ENCODE measurements at regions not wholly inside any gene's neighbourhood (a gene's known extent, or its start where the extent isn't known, plus 50 kb on each side); places are given as distances from the start of the nearest gene placed in this dataset.
"Not testable (repeated sequence)": the region's sequence is repeated elsewhere in the genome, so short reads cannot be mapped to it uniquely, and the experiment has no call there.

DNA sequence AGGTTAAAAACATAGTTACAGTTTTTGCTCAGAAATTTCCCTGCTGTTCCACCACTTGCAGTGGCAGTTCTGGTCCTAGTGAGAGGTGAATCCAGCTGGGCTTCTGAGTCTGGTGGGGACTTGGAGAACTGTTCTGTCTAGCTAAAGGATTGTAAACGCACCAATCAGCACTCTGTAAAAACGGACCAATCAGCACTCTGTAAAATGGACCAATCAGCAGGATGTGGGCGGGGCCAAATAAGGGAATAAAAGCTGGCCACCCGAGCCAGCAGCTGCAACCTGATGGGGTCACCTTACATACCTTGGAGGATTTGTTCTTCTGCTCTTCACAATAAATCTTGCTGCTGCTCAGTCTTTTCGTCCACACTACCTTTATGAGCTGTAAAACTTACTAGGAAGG lies 67.2 kb upstream of the ANKRD17 start:
- H3K9me3 ChIP-seq (replicated peaks; ENCODE audit: control insufficient read depth, insufficient read depth, low read length); ATAC-seq; H3K4me2 ChIP-seq (ENCODE audit: control insufficient read depth, insufficient read depth); RAD21 ChIA-PET (ENCODE audit: unreplicated experiment); H3K27ac ChIP-seq (ENCODE audit: control insufficient read depth, insufficient read depth); BruUV-seq (replicated peaks); H2AFZ ChIP-seq (ENCODE audit: control insufficient read depth, low read depth, low read length); H3K9ac ChIP-seq (ENCODE audit: control insufficient read depth, insufficient read depth, low read length); intact Hi-C loops (cut with micrococcal nuclease; ENCODE audit: unreplicated experiment); in situ Hi-C loops (cut with MboI); POLR2A ChIA-PET; H3K4me3 ChIP-seq; H3K36me3 ChIP-seq (ENCODE audit: control insufficient read depth in 2 of 2, insufficient read depth in 2 of 2, low read length in 1 of 2); H3K79me2 ChIP-seq (ENCODE audit: control insufficient read depth, insufficient read depth, low read length); FAIRE-seq; H3K27me3 ChIP-seq (replicated peaks in 1 of 2; ENCODE audit: control insufficient read depth in 2 of 2, insufficient read depth in 2 of 2, low read length in 1 of 2); H3K4me1 ChIP-seq (ENCODE audit: control insufficient read depth, insufficient read depth, low read length); DNase-seq (ENCODE audit: low read depth, low spot score); H4K20me1 ChIP-seq (ENCODE audit: control insufficient read depth, insufficient read depth): not testable (repeated sequence)
- peak; percentile 83 for TF ChIP-seq NFYB (IDR thresholded peaks at IDR 0.05; ENCODE audit: insufficient read depth, low read depth, low read length)
- WGBS (ENCODE audit: insufficient coverage, insufficient replicate concordance, low lambda C conversion rate, missing lambda C conversion rate) = 41% methylated on average over 5 of the region's 5 CpGs
- ChIA-PET CTCF (interaction anchor here (0.7 to 1.1 kb wide), 2 partner anchors 16 to 121 kb away, joined by 3 to 6 read pairs; no protein-coding TSS in a partner anchor), SMC1A (ENCODE audit: uncharacterized antibody, unreplicated experiment) (interaction anchor here (1.1 kb wide), 1 partner anchor 327 kb away, joined by 3 read pairs; no protein-coding TSS in a partner anchor)

- CTCF ChIA-PET = interaction anchor here (1.0 kb wide), 1 partner anchor 129 kb away, joined by 3 read pairs; no protein-coding TSS in a partner anchor
- no peak for ATAC-seq
- H2AFZ ChIP-seq (ENCODE audit: control insufficient read depth, low read depth, low read length) = no peak overlapping the region
- H3K36me3 ChIP-seq (ENCODE audit: control insufficient read depth in 2 of 2, insufficient read depth in 2 of 2, low read length in 1 of 2) = no peaks in the 10 kb centered on the region
- POLR2A ChIA-PET = no interaction called here
- H3K4me3 ChIP-seq = no peak overlapping the region
- H3K9me3 ChIP-seq (replicated peaks; ENCODE audit: control insufficient read depth, insufficient read depth, low read length) = no peaks in the 10 kb centered on the region; the same call in 2 of the 3 replicates
- in situ Hi-C loops (cut with MboI) (loop anchor here (10.0 kb wide), 1 partner anchor 338 kb away; no protein-coding TSS in a partner anchor), intact Hi-C loops (cut with micrococcal nuclease; ENCODE audit: unreplicated experiment) (loop anchor here (10.0 kb wide), 2 partner anchors 258 to 818 kb away; no protein-coding TSS in a partner anchor)
- SMC1A ChIA-PET (ENCODE audit: uncharacterized antibody, unreplicated experiment) = no interaction called here
- H4K20me1 ChIP-seq (ENCODE audit: control insufficient read depth, insufficient read depth) = no peaks in the 10 kb centered on the region
- H3K9ac ChIP-seq (ENCODE audit: control insufficient read depth, insufficient read depth, low read length) = no peak overlapping the region
- no TSS peak for BruUV-seq (replicated peaks)
- no peak overlapping the region for H3K4me2 ChIP-seq (ENCODE audit: control insufficient read depth, insufficient read depth)
- no peaks in the 10 kb centered on the region for H3K4me1 ChIP-seq (ENCODE audit: control insufficient read depth, insufficient read depth, low read length)
- H3K79me2 ChIP-seq (ENCODE audit: control insufficient read depth, insufficient read depth, low read length) = no peaks in the 10 kb centered on the region
- H3K27me3 ChIP-seq (replicated peaks in 1 of 2; ENCODE audit: control insufficient read depth in 2 of 2, insufficient read depth in 2 of 2, low read length in 1 of 2) = no peaks in the 10 kb centered on the region
- H3K27ac ChIP-seq (ENCODE audit: control insufficient read depth, insufficient read depth) = no peak overlapping the region
- 32% methylated on average over 1 of the region's 1 CpG for WGBS (ENCODE audit: insufficient coverage, insufficient replicate concordance, low lambda C conversion rate, missing lambda C conversion rate)
- DNase-seq (ENCODE audit: low read depth, low spot score) = no peak
- RAD21 ChIA-PET (ENCODE audit: unreplicated experiment) = no interaction called here
- FAIRE-seq = no peak
- TF ChIP-seq RELA (IDR thresholded peaks at IDR 0.05; ENCODE audit: borderline replicate concordance, partially characterized antibody) = no peak
- no peak for TF ChIP-seq SREBF2 (IDR thresholded peaks at IDR 0.05; ENCODE audit: low read length)
- TF ChIP-seq PBX3 (IDR thresholded peaks at IDR 0.05; ENCODE audit: insufficient replicate concordance, low read depth, low read length) = no peak
- TF ChIP-seq IKZF2 (IDR thresholded peaks at IDR 0.05) = no peak
- TF ChIP-seq FOXM1 (IDR thresholded peaks at IDR 0.05; ENCODE audit: low read depth, low read length) = no peak
- no peak for TF ChIP-seq ZNF274 (IDR thresholded peaks at IDR 0.05; ENCODE audit: insufficient read depth, insufficient read length)
- TF ChIP-seq SPI1 (IDR thresholded peaks at IDR 0.05; ENCODE audit: borderline replicate concordance, insufficient read depth, low read depth, low read length) = no peak
- TF ChIP-seq, protein P1, sequence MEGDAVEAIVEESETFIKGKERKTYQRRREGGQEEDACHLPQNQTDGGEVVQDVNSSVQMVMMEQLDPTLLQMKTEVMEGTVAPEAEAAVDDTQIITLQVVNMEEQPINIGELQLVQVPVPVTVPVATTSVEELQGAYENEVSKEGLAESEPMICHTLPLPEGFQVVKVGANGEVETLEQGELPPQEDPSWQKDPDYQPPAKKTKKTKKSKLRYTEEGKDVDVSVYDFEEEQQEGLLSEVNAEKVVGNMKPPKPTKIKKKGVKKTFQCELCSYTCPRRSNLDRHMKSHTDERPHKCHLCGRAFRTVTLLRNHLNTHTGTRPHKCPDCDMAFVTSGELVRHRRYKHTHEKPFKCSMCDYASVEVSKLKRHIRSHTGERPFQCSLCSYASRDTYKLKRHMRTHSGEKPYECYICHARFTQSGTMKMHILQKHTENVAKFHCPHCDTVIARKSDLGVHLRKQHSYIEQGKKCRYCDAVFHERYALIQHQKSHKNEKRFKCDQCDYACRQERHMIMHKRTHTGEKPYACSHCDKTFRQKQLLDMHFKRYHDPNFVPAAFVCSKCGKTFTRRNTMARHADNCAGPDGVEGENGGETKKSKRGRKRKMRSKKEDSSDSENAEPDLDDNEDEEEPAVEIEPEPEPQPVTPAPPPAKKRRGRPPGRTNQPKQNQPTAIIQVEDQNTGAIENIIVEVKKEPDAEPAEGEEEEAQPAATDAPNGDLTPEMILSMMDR (IDR thresholded peaks at IDR 0.05 in 2 of 3, conservative IDR thresholded peaks at IDR 0.05 in 1 of 3; ENCODE audit: control insufficient read depth in 2 of 3, extremely low read depth in 1 of 3, insufficient read depth in 1 of 3, low read depth in 3 of 3, low read length in 3 of 3) = no peak
- no peak for TF ChIP-seq YY1 (IDR thresholded peaks at IDR 0.05; ENCODE audit: low read depth, low read length)
- TF ChIP-seq MTA3 (IDR thresholded peaks at IDR 0.05; ENCODE audit: borderline replicate concordance, low read length) = no peak
Measured at GRCh38 chr4:73317092-73317491, 58.5 kb upstream of the ANKRD17 start.

Measured in GM12878 (cell line).